IPS-18a (cell line): ENCODE measurements at regions not wholly inside any gene's neighbourhood (a gene's known extent, or its start where the extent isn't known, plus 50 kb on each side); places are given as distances from the start of the nearest gene placed in this dataset.

ENCODE experiments used
- H3K27ac ChIP-seq: one replicate; pipeline ENCODE4 v1.5.1; 2013; ENCODE audit warnings: low read length
- H3K27me3 ChIP-seq: one replicate; pipeline ENCODE4 v1.6.1; 2013; ENCODE audit warnings: mild to moderate bottlenecking, low read length; ENCODE audit not compliant: control insufficient read depth, insufficient read depth
- H3K36me3 ChIP-seq: one replicate; pipeline ENCODE4 v1.6.1; 2013; ENCODE audit warnings: low read depth, low read length; ENCODE audit not compliant: control insufficient read depth
- H3K4me1 ChIP-seq: one replicate; pipeline ENCODE4 v1.6.1; 2013; ENCODE audit warnings: low read depth, low read length; ENCODE audit not compliant: control insufficient read depth
- H3K4me3 ChIP-seq: one replicate; pipeline ENCODE4 v1.5.1; 2013; ENCODE audit warnings: low read length
- H3K9ac ChIP-seq: one replicate; pipeline ENCODE4 v1.6.1; 2013; ENCODE audit warnings: mild to moderate bottlenecking, low read length, moderate library complexity
- H3K9me3 ChIP-seq: one replicate; pipeline ENCODE4 v1.6.1; 2013; ENCODE audit warnings: low read depth, low read length; ENCODE audit not compliant: control insufficient read depth

GRCh38 chr19:34589730-34590129 is 87.2 kb downstream of the SCGB2B2 start:
- Histone ChIP-seq H3K4me1 (no peaks in the 10 kb centered on the region), H3K9ac (no peak overlapping the region), H3K27ac (no peak overlapping the region), H3K4me3 (no peak overlapping the region), H3K27me3 (no peaks in the 10 kb centered on the region), H3K9me3 (no peaks in the 10 kb centered on the region), H3K36me3 (no peaks in the 10 kb centered on the region)

DNA sequence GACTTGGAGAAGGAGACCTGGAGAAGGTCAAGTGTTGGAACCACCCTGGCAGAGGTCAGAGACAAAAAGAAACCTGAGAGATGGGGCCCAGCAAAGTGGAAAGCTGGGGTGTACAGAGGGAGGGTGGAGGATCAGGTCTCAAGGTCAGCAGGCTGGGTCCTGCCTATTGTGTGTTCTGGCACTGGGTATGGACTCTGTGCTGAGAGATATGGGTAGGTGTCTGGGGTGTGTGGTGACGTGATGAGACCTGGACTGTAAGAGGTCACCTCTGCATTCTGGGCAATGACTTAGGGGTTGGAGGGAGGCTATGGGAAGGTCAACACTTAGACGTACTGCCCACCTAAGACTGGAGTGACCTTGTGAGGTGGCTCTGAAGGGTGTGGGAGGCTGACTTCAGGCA is 88.1 kb downstream of the SCGB2B2 start:
- H3K9me3 ChIP-seq = no peaks in the 10 kb centered on the region
- H3K4me1 ChIP-seq = no peaks in the 10 kb centered on the region
- no peaks in the 10 kb centered on the region for H3K36me3 ChIP-seq
- no peak overlapping the region for H3K27ac ChIP-seq
- no peak overlapping the region for H3K9ac ChIP-seq
- no peak overlapping the region for H3K4me3 ChIP-seq
- H3K27me3 ChIP-seq = no peaks in the 10 kb centered on the region

- H3K27ac ChIP-seq = no peak overlapping the region
- no peaks in the 10 kb centered on the region for H3K4me1 ChIP-seq
- no peak overlapping the region for H3K4me3 ChIP-seq
- H3K9me3 ChIP-seq = no peaks in the 10 kb centered on the region
- no peaks in the 10 kb centered on the region for H3K27me3 ChIP-seq
- no peaks in the 10 kb centered on the region for H3K36me3 ChIP-seq
- H3K9ac ChIP-seq = no peak overlapping the region
Observed at GRCh38 chr19:34588249-34588648, 88.7 kb downstream of the SCGB2B2 start.

DNA sequence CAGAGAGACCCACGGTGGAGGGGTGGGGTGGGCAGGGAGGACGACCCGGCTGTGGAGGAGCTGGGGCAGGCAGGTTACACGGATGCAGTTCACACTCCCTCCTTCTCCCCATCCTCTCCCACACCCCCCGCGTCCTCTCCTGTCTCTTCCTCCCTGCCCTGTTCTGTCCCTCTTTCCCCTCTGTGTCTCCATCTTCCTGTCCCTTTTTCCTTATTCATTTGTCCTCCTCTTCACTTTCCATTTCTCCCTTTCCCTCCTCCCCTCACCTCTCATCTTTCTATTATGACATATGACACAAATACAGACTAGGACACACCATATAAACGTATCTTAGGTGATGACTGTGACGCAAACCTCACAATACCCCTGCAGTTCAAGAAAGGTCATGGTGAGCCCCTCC is 96.6 kb downstream of the SCGB2B2 start:
- H3K27me3 ChIP-seq = peaks cover 16% of the 10 kb centered on the region
- no peaks in the 10 kb centered on the region for H3K4me1 ChIP-seq
- no peak overlapping the region for H3K27ac ChIP-seq
- no peak overlapping the region for H3K9ac ChIP-seq
- no peak overlapping the region for H3K4me3 ChIP-seq
- H3K9me3 ChIP-seq = no peaks in the 10 kb centered on the region
- no peaks in the 10 kb centered on the region for H3K36me3 ChIP-seq

DNA sequence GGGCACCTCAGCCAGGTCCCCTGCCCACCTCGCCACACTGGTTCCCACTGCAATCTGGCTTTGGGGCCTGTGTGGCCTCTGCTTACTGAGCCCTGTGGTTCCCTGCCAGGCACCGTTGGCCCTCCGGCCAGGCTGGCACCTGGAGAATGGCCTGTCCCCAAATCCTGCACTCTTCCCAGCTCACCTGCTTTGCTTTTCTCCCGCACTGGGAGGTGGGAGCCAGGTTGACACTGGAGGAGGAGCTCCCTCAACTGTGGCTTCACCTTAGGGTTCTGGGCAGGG is 97.0 kb downstream of the SCGB2B2 start:
- Histone ChIP-seq H3K36me3 (no peaks in the 10 kb centered on the region), H3K9ac (no peak overlapping the region), H3K4me3 (no peak overlapping the region), H3K27me3 (peaks cover 16% of the 10 kb centered on the region), H3K27ac (no peak overlapping the region), H3K4me1 (no peaks in the 10 kb centered on the region), H3K9me3 (no peaks in the 10 kb centered on the region)

DNA sequence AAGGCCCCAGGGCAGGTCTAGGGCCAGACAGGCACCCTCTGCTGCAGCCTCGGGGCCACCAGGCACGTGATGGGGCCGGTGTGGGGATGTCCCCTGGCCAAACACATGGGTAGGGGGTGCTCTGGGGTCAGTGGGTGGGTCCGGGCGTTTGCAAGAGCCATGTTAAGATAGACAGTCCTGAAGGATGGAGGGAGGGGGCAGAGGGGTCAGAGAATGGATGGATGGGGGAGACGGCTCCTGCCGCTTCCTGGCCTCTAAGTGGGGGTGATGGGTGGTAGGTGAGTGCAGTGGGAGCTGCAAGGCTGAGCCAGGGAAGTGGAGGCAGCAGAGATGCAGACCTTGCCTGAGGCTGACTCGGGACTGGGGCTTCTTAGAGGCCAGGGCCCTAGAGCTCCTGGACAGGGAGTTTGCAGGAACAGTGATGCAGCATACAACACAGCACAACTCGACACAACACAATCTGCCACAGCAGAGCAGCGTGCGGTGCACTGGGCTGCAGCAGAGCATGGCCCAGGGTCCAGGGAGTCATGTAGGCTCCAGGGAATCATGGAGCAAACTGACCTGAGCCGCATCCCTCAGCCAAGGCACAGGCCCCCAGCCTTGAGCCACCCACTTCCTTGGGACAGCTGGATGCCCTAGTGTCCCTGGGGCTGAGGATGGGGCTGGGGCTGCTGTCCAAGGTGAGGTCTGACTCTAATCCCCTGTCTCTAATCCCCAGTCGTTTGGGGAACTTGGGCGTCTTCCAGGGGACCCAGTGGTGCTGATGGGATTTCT is 97.5 kb downstream of the SCGB2B2 start:
- no peaks in the 10 kb centered on the region for H3K36me3 ChIP-seq
- H3K27ac ChIP-seq = no peak overlapping the region

GRCh38 chr19:34578751-34579150 is 97.2 kb downstream of the WTIP start:
- no peak overlapping the region for H3K9ac ChIP-seq
- H3K27me3 ChIP-seq = peaks cover 16% of the 10 kb centered on the region
- H3K9me3 ChIP-seq = no peaks in the 10 kb centered on the region
- no peak overlapping the region for H3K4me3 ChIP-seq
- H3K4me1 ChIP-seq = no peaks in the 10 kb centered on the region
- H3K36me3 ChIP-seq = no peaks in the 10 kb centered on the region
- no peak overlapping the region for H3K27ac ChIP-seq

More for the DNA sequence above, 97.5 kb downstream of the SCGB2B2 start:
- Histone ChIP-seq H3K4me3 (no peak overlapping the region), H3K9ac (no peak overlapping the region), H3K9me3 (no peaks in the 10 kb centered on the region), H3K27me3 (peaks cover 16% of the 10 kb centered on the region), H3K4me1 (no peaks in the 10 kb centered on the region)

GRCh38 chr19:34578173-34578572 is 96.6 kb downstream of the WTIP start:
- Histone ChIP-seq H3K4me3 (no peak overlapping the region), H3K9me3 (no peaks in the 10 kb centered on the region), H3K9ac (no peak overlapping the region), H3K27me3 (peaks cover 16% of the 10 kb centered on the region), H3K27ac (no peak overlapping the region), H3K36me3 (no peaks in the 10 kb centered on the region), H3K4me1 (no peaks in the 10 kb centered on the region)

DNA sequence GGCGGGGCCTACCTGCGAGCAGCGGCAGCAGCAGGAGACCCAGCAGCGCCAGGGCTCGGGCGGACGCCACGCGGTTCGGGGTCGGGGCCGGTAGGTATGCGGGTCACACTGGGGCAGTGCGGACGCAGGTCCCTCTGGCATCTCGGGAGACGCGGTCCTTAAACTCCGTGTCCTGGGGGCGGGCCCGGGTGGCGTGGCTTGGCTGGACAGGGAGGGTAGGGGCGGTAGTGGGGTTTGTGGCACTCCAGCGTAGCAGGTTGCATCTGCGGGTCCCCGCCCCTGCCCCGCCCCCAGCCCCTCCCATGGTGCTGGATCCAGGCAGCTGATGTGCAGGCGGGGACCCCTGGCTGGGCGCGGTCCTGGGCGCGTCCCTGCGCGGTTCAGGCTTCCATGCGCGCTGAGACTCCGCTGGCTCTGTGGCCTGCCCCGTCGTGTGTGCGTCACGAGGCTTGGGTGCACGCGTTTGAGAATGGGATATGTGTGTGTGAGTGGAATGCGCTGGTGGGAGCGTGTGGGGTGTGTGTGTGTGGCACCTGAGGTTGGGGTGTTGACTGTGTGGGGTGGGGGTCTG is 96.1 kb downstream of the WTIP start:
- H3K27me3 ChIP-seq = peaks cover 16% of the 10 kb centered on the region
- no peaks in the 10 kb centered on the region for H3K9me3 ChIP-seq
- H3K4me1 ChIP-seq = no peaks in the 10 kb centered on the region
- H3K9ac ChIP-seq = no peak overlapping the region
- H3K36me3 ChIP-seq = no peaks in the 10 kb centered on the region
- H3K4me3 ChIP-seq = peak overlapping the region; percentile 47
- no peak overlapping the region for H3K27ac ChIP-seq

GRCh38 chr19:34577056-34577455 is 95.5 kb downstream of the WTIP start:
- Histone ChIP-seq H3K36me3 (no peaks in the 10 kb centered on the region), H3K4me1 (no peaks in the 10 kb centered on the region), H3K27me3 (peaks cover 16% of the 10 kb centered on the region), H3K9ac (no peak overlapping the region), H3K9me3 (no peaks in the 10 kb centered on the region), H3K4me3 (peak overlapping the region; percentile 47), H3K27ac (no peak overlapping the region)

GRCh38 chr19:34576292-34576691 is 94.7 kb downstream of the WTIP start:
- H3K4me3 ChIP-seq = no peak overlapping the region
- H3K9me3 ChIP-seq = no peaks in the 10 kb centered on the region
- H3K4me1 ChIP-seq = no peaks in the 10 kb centered on the region
- H3K9ac ChIP-seq = no peak overlapping the region
- no peak overlapping the region for H3K27ac ChIP-seq
- peaks cover 16% of the 10 kb centered on the region for H3K27me3 ChIP-seq
- H3K36me3 ChIP-seq = no peaks in the 10 kb centered on the region

- Histone ChIP-seq H3K27ac (no peak overlapping the region), H3K4me3 (no peak overlapping the region), H3K9me3 (peaks cover 8% of the 10 kb centered on the region), H3K36me3 (no peaks in the 10 kb centered on the region), H3K9ac (no peak overlapping the region), H3K4me1 (no peaks in the 10 kb centered on the region), H3K27me3 (peaks cover 16% of the 10 kb centered on the region)
Observed at GRCh38 chr19:34575206-34575605, 93.6 kb downstream of the WTIP start.
